Tibial nerve (tissue), 4 donors: ENCODE measurements at regions not wholly inside any gene's neighbourhood (a gene's known extent, or its start where the extent isn't known, plus 50 kb on each side); places are given as distances from the start of the nearest gene placed in this dataset.

ENCODE experiments used
- DNase-seq, 2 donors: peaks; one replicate each; pipeline ENCODE4 v3.0.0-alpha.2; 2019; ENCODE audit warnings: low spot score in 2 of 2
- H3K27ac ChIP-seq, 4 donors: fragments of 200-600 bp; sonication (generic) in 3 of 4; one replicate each; pipeline ENCODE4 v1.5.1; 2017 to 2019; ENCODE audit warnings: mild to moderate bottlenecking in 1 of 4
- H3K27me3 ChIP-seq, 2 donors: fragments of 200-600 bp; sonication (generic) in 1 of 2; one replicate each; pipeline versions ENCODE4 v1.5.1 to v1.6.0; 2017 to 2019
- H3K36me3 ChIP-seq, 3 donors: fragments of 200-600 bp; sonication (generic); one replicate each; pipeline ENCODE4 v1.5.1; 2018 to 2019
- H3K4me1 ChIP-seq, 4 donors: fragments of 200-600 bp; sonication (generic) in 3 of 4; one replicate each; pipeline ENCODE4 v1.5.1; 2017 to 2019
- H3K4me3 ChIP-seq, 4 donors: fragments of 200-600 bp; sonication (generic) in 3 of 4; one replicate each; pipeline ENCODE4 v1.5.1; 2017 to 2019; ENCODE audit warnings: mild to moderate bottlenecking in 1 of 4, moderate library complexity in 1 of 4
- H3K9me3 ChIP-seq, 4 donors: fragments of 200-600 bp; sonication (generic) in 3 of 4; one replicate each; pipeline ENCODE4 v1.5.1; 2017 to 2019
- CTCF ChIP-seq, 5 experiments: fragments of 200-600 bp in 3 of 5; fragments of 450-650 bp in 2 of 5; sonication (generic) in 3 of 5; IDR thresholded peaks; one replicate each; pipeline ENCODE4 v1.5.1; 2016 to 2019; ENCODE audit warnings: antibody characterized with exemption in 5 of 5, mild to moderate bottlenecking in 3 of 5, moderate library complexity in 2 of 5
- EP300 ChIP-seq, 2 donors: sonication (generic); formaldehyde crosslinking; IDR thresholded peaks; one replicate each; pipeline ENCODE4 v1.6.1; 2017; ENCODE audit warnings: antibody characterized with exemption in 2 of 2, mild to moderate bottlenecking in 1 of 2
- POLR2A ChIP-seq, 2 donors: fragments of 450-650 bp; IDR thresholded peaks; one replicate each; pipeline ENCODE4 v1.6.1; 2017; ENCODE audit warnings: antibody characterized with exemption in 2 of 2, mild to moderate bottlenecking in 2 of 2, moderate library complexity in 2 of 2
- WGBS, 2 donors: methylation state at CpG; one replicate each; pipeline ENCODE4 v1.1.5; 2018; 5-methylcytosine and 5-hydroxymethylcytosine counted together

- WGBS, 2 donors: 49 to 51% methylated on average over 8 of the region's 8 CpGs
- Histone ChIP-seq H3K27ac (no peak overlapping the region), H3K36me3 (no peaks in the 10 kb centered on the region), H3K4me1 (no peaks in the 10 kb centered on the region), H3K9me3 (no peaks in the 10 kb centered on the region), H3K4me3 (no peak overlapping the region), H3K27me3 (no peaks in the 10 kb centered on the region)
- no peak for DNase-seq
- TF ChIP-seq POLR2A (IDR thresholded peaks at IDR 0.05) (no peak), CTCF (IDR thresholded peaks at IDR 0.05) (no peak), EP300 (IDR thresholded peaks at IDR 0.05) (no peak)
Measured at GRCh38 chr11:79546351-79546750, 105.5 kb upstream of the TENM4 start.

- Histone ChIP-seq H3K9me3 (no peaks in the 10 kb centered on the region), H3K4me3 (no peak overlapping the region), H3K27ac (no peak overlapping the region), H3K27me3 (no peaks in the 10 kb centered on the region), H3K4me1 (no peaks in the 10 kb centered on the region), H3K36me3 (no peaks in the 10 kb centered on the region)
- TF ChIP-seq CTCF (IDR thresholded peaks at IDR 0.05) (no peak), POLR2A (IDR thresholded peaks at IDR 0.05) (no peak), EP300 (IDR thresholded peaks at IDR 0.05) (no peak)
- no peak for DNase-seq
- WGBS, 2 donors: 75 to 87% methylated on average over 2 of the region's 2 CpGs
Measured at GRCh38 chr11:79544361-79544760, 103.5 kb upstream of the TENM4 start.

GRCh38 chr11:79543101-79543500 lies 102.3 kb upstream of the TENM4 start:
- no peaks in the 10 kb centered on the region for H3K27me3 ChIP-seq
- H3K4me3 ChIP-seq: no peak overlapping the region
- TF ChIP-seq EP300 (IDR thresholded peaks at IDR 0.05) (no peak), CTCF (IDR thresholded peaks at IDR 0.05) (no peak), POLR2A (IDR thresholded peaks at IDR 0.05) (no peak)
- no peak overlapping the region for H3K27ac ChIP-seq
- H3K4me1 ChIP-seq: no peaks in the 10 kb centered on the region
- H3K36me3 ChIP-seq: no peaks in the 10 kb centered on the region
- DNase-seq: no peak
- no peaks in the 10 kb centered on the region for H3K9me3 ChIP-seq
- WGBS, 2 donors: 46 to 64% methylated on average over 1 of the region's 1 CpG

GRCh38 chr11:79541466-79541865 lies 100.6 kb upstream of the TENM4 start:
- H3K27ac ChIP-seq: no peak overlapping the region
- H3K4me1 ChIP-seq: no peaks in the 10 kb centered on the region
- TF ChIP-seq POLR2A (IDR thresholded peaks at IDR 0.05): no peak
- no peak for TF ChIP-seq EP300 (IDR thresholded peaks at IDR 0.05)
- no peak for TF ChIP-seq CTCF (IDR thresholded peaks at IDR 0.05)
- WGBS, 2 donors: 77 to 78% methylated on average over 4 of the region's 4 CpGs
- H3K9me3 ChIP-seq: no peaks in the 10 kb centered on the region
- no peak for DNase-seq
- H3K36me3 ChIP-seq: no peaks in the 10 kb centered on the region
- no peak overlapping the region for H3K4me3 ChIP-seq
- no peaks in the 10 kb centered on the region for H3K27me3 ChIP-seq

GRCh38 chr11:79538775-79539174 lies 97.9 kb upstream of the TENM4 start:
- Histone ChIP-seq H3K9me3 (no peaks in the 10 kb centered on the region), H3K27ac (no peak overlapping the region), H3K36me3 (no peaks in the 10 kb centered on the region), H3K27me3 (no peaks in the 10 kb centered on the region), H3K4me1 (no peaks in the 10 kb centered on the region), H3K4me3 (no peak overlapping the region)
- no peak for DNase-seq
- TF ChIP-seq CTCF (IDR thresholded peaks at IDR 0.05): no peak
- WGBS, 2 donors: 67 to 73% methylated on average over 3 of the region's 3 CpGs
